H1 (cell line): ENCODE measurements at regions not wholly inside any gene's neighbourhood (a gene's known extent, or its start where the extent isn't known, plus 50 kb on each side); places are given as distances from the start of the nearest gene placed in this dataset.

Experiments
- CTCF ChIA-PET: fragments of 300-600 bp; sonication (Branson Sonifier 250); formaldehyde crosslinking; loops from one replicate; lab custom pipeline; 2021; ENCODE audit not compliant: partially characterized antibody; lab: Charles Lee
- POLR2A ChIA-PET: fragments of 300-600 bp; sonication (Branson Sonifier 250); formaldehyde crosslinking; loops from one replicate; lab custom pipeline; 2021; ENCODE audit warnings: inconsistent platforms; ENCODE audit not compliant: partially characterized antibody; lab: Charles Lee
- DNase-seq, 2 experiments: peaks; one replicate each; pipeline versions ENCODE4 v3.0.0 to v3.0.0-alpha.2; 2010 to 2022; ENCODE audit warnings: low spot score in 2 of 2, low read depth in 1 of 2, mixed read lengths in 1 of 2
- FAIRE-seq: peaks from 2 replicates; lab custom pipeline; 2011; peaks lifted over from hg19 to GRCh38; lab: Jason Lieb, UNC
- H2AFZ ChIP-seq: 2 replicates; pipeline ENCODE4 v1.8.1; 2012; ENCODE audit warnings: low read length, inconsistent platforms
- H2AK5ac ChIP-seq: 2 replicates; pipeline ENCODE4 v1.6.1; 2013; ENCODE audit warnings: low read depth, low read length
- H2BK120ac ChIP-seq: replicated peaks from 2 replicates; pipeline ENCODE3; 2013; ENCODE audit warnings: low read depth, low read length, inconsistent platforms
- H2BK12ac ChIP-seq: 2 replicates; pipeline ENCODE4 v1.6.1; 2013; ENCODE audit warnings: low read depth, low read length
- H2BK15ac ChIP-seq: 2 replicates; pipeline ENCODE4 v1.6.1; 2013; ENCODE audit warnings: low read length
- H2BK20ac ChIP-seq: 2 replicates; pipeline ENCODE4 v1.6.1; 2013; ENCODE audit warnings: low read length
- H2BK5ac ChIP-seq: 2 replicates; pipeline ENCODE4 v1.6.1; 2013; ENCODE audit warnings: low read depth, low read length
- H3K14ac ChIP-seq: 2 replicates; pipeline ENCODE4 v1.6.1; 2013; ENCODE audit warnings: inconsistent platforms; ENCODE audit not compliant: insufficient read length
- H3K18ac ChIP-seq: 2 replicates; pipeline ENCODE4 v1.6.1; 2013; ENCODE audit warnings: low read length; ENCODE audit errors: extremely low read depth
- H3K23ac ChIP-seq: 2 replicates; pipeline ENCODE4 v1.6.1; 2013; ENCODE audit warnings: inconsistent platforms; ENCODE audit not compliant: insufficient read length
- H3K23me2 ChIP-seq: 2 replicates; pipeline ENCODE4 v1.6.1; 2013; ENCODE audit warnings: low read depth, low read length
- H3K27ac ChIP-seq: 2 replicates; pipeline ENCODE4 v1.6.1; 2011; ENCODE audit warnings: low read depth, low read length, inconsistent platforms
- H3K27me3 ChIP-seq, 4 experiments: replicated peaks in 1 of 4; 1 replicate in 1 of 4; 2 replicates in 3 of 4; pipeline versions ENCODE4 v1.6.1 to v1.8.1; 2011 to 2013; ENCODE audit warnings: low read length in 3 of 4, mild to moderate bottlenecking in 3 of 4, inconsistent platforms in 2 of 4, mixed read lengths in 2 of 4, moderate library complexity in 1 of 4; ENCODE audit not compliant: control insufficient read depth in 3 of 4, insufficient read depth in 3 of 4; ENCODE audit errors: extremely low read depth in 1 of 4
- H3K36me3 ChIP-seq, 4 experiments: 2 replicates each; pipeline versions ENCODE4 v1.6.1 to v1.8.1; 2011 to 2013; ENCODE audit warnings: mild to moderate bottlenecking in 4 of 4, low read length in 3 of 4, moderate library complexity in 2 of 4, control low read depth in 1 of 4, inconsistent platforms in 1 of 4; ENCODE audit not compliant: insufficient read depth in 4 of 4, control insufficient read depth in 2 of 4
- H3K4ac ChIP-seq: replicated peaks from 2 replicates; pipeline ENCODE3; 2013; ENCODE audit warnings: low read length, low read depth, mixed read lengths, inconsistent platforms; ENCODE audit not compliant: insufficient read length
- H3K4me1 ChIP-seq, 4 experiments: replicated peaks in 1 of 4; 1 replicate in 1 of 4; 2 replicates in 3 of 4; pipeline versions ENCODE4 v1.6.1 to v1.8.1; 2011 to 2013; ENCODE audit warnings: low read length in 3 of 4, inconsistent platforms in 2 of 4, mixed read lengths in 1 of 4; ENCODE audit not compliant: insufficient read depth in 4 of 4, control insufficient read depth in 3 of 4
- H3K4me2 ChIP-seq, 2 experiments: 2 replicates each; pipeline versions ENCODE4 v1.6.1 to v1.8.1; 2011 to 2013; ENCODE audit warnings: low read depth in 2 of 2, low read length in 2 of 2, control low read depth in 1 of 2, inconsistent platforms in 1 of 2, mild to moderate bottlenecking in 1 of 2; ENCODE audit not compliant: insufficient read depth in 1 of 2
- H3K4me3 ChIP-seq, 4 experiments: fragments of 200-600, 300-600 bp in 1 of 4; sonication (generic), shearing (Covaris generic), sonication (Bioruptor Twin) in 1 of 4; 2 replicates each; pipeline versions ENCODE4 v1.5.1 to v1.8.1; 2011 to 2016; ENCODE audit warnings: low read length in 4 of 4, low read depth in 3 of 4, control low read depth in 2 of 4, inconsistent platforms in 2 of 4, mild to moderate bottlenecking in 2 of 4, mixed read lengths in 1 of 4, moderate library complexity in 1 of 4; ENCODE audit not compliant: insufficient read depth in 2 of 4; ENCODE audit errors: extremely low read depth in 1 of 4
- H3K56ac ChIP-seq: replicated peaks from 2 replicates; pipeline ENCODE3; 2013; ENCODE audit warnings: low read depth, mild to moderate bottlenecking, mixed read lengths, low read length, inconsistent platforms; ENCODE audit not compliant: insufficient read length
- H3K79me1 ChIP-seq: 2 replicates; pipeline ENCODE4 v1.6.1; 2013; ENCODE audit warnings: low read depth, low read length, control low read depth
- H3K79me2 ChIP-seq, 2 experiments: 2 replicates each; pipeline versions ENCODE4 v1.6.1 to v1.8.1; 2012 to 2013; ENCODE audit warnings: low read length in 2 of 2, mild to moderate bottlenecking in 2 of 2, inconsistent platforms in 1 of 2; ENCODE audit not compliant: insufficient read depth in 2 of 2, control insufficient read depth in 1 of 2
- H3K9ac ChIP-seq, 4 experiments: replicated peaks in 1 of 4; 1 replicate in 1 of 4; 2 replicates in 3 of 4; pipeline versions ENCODE4 v1.6.1 to v1.8.1; 2011 to 2013; ENCODE audit warnings: low read depth in 3 of 4, low read length in 3 of 4, control low read depth in 2 of 4, mild to moderate bottlenecking in 2 of 4, moderate library complexity in 2 of 4, inconsistent platforms in 1 of 4; ENCODE audit errors: extremely low read depth in 1 of 4
- H3K9me3 ChIP-seq, 2 experiments: 2 replicates each; pipeline versions ENCODE4 v1.6.1 to v1.8.1; 2012 to 2013; ENCODE audit warnings: mild to moderate bottlenecking in 2 of 2, moderate library complexity in 2 of 2, control low read depth in 1 of 2, inconsistent platforms in 1 of 2, low read depth in 1 of 2, low read length in 1 of 2, mixed read lengths in 1 of 2; ENCODE audit not compliant: insufficient read depth in 2 of 2
- H4K20me1 ChIP-seq, 2 experiments: replicated peaks in 1 of 2; 2 replicates each; pipeline versions ENCODE3 to v1.8.1; 2011 to 2013; ENCODE audit warnings: inconsistent platforms in 2 of 2, low read length in 2 of 2, mild to moderate bottlenecking in 1 of 2; ENCODE audit not compliant: insufficient read depth in 2 of 2, control insufficient read depth in 1 of 2
- H4K5ac ChIP-seq: 2 replicates; pipeline ENCODE4 v1.6.1; 2013; ENCODE audit warnings: low read length, low read depth, mixed read lengths, inconsistent platforms; ENCODE audit not compliant: insufficient read length
- H4K8ac ChIP-seq: 2 replicates; pipeline ENCODE4 v1.8.0; 2013; ENCODE audit warnings: mild to moderate bottlenecking, moderate library complexity, low read length, inconsistent platforms; ENCODE audit not compliant: insufficient read depth; ENCODE audit errors: extremely low read depth
- H4K91ac ChIP-seq: replicated peaks from 2 replicates; pipeline ENCODE3; 2013; ENCODE audit warnings: low read length, mixed read lengths, inconsistent platforms; ENCODE audit not compliant: insufficient read length
- CTBP2 ChIP-seq: IDR thresholded peaks from 2 replicates; pipeline ENCODE4 v1.7.0; 2011; ENCODE audit warnings: borderline replicate concordance, mild to moderate bottlenecking, moderate library complexity, mixed read lengths, low read length; ENCODE audit not compliant: insufficient read depth, insufficient read length
- EP300 ChIP-seq, 2 experiments: IDR thresholded peaks; 1 replicate in 1 of 2; 2 replicates in 1 of 2; pipeline ENCODE4 v1.6.1; 2011 to 2012; ENCODE audit warnings: low read depth in 2 of 2, low read length in 2 of 2, mild to moderate bottlenecking in 2 of 2, borderline replicate concordance in 1 of 2, inconsistent platforms in 1 of 2, moderate library complexity in 1 of 2
- JUND ChIP-seq: IDR thresholded peaks from 2 replicates; pipeline ENCODE4 v1.6.1; 2011; ENCODE audit warnings: mild to moderate bottlenecking, improper control_type of control experiment, low read length
- NRF1 ChIP-seq: IDR thresholded peaks from 2 replicates; pipeline ENCODE4 v1.6.1; 2011; ENCODE audit warnings: mild to moderate bottlenecking, low read depth, low read length, improper control_type of control experiment
- POLR2AphosphoS5 ChIP-seq: IDR thresholded peaks from 2 replicates; pipeline ENCODE4 v1.6.1; 2011; ENCODE audit warnings: low read depth, low read length
- RAD21 ChIP-seq, 2 experiments: IDR thresholded peaks in 1 of 2; conservative IDR thresholded peaks in 1 of 2; 2 replicates each; pipeline ENCODE4 v1.6.1; 2011; ENCODE audit warnings: low read depth in 2 of 2, low read length in 2 of 2, improper control_type of control experiment in 1 of 2, inconsistent platforms in 1 of 2, mild to moderate bottlenecking in 1 of 2, moderate library complexity in 1 of 2
- SP1 ChIP-seq: IDR thresholded peaks from 2 replicates; pipeline ENCODE4 v1.6.1; 2011; ENCODE audit warnings: low read depth, low read length
- SUZ12 ChIP-seq: fragments of 200-600 bp; sonication (generic); IDR thresholded peaks from 2 replicates; pipeline ENCODE4 v1.6.1; 2012; ENCODE audit warnings: mild to moderate bottlenecking, inconsistent platforms, low read length, moderate library complexity, mixed read lengths
- TEAD4 ChIP-seq: IDR thresholded peaks from 2 replicates; pipeline ENCODE4 v1.6.1; 2012; ENCODE audit warnings: low read depth, low read length, inconsistent platforms, mixed read lengths
- WGBS, 2 experiments: shearing (Covaris generic) in 1 of 2; methylation state at CpG; one replicate each; pipeline versions ENCODE4 v1.1.6 to v1.1.7; 2013 to 2015; ENCODE audit warnings: low lambda C conversion rate in 2 of 2, mixed read lengths in 2 of 2, inconsistent platforms in 1 of 2, low coverage in 1 of 2, missing lambda C conversion rate in 1 of 2; ENCODE audit not compliant: insufficient replicate concordance in 2 of 2, insufficient coverage in 1 of 2, insufficient read length in 1 of 2; ENCODE audit errors: extremely low coverage in 1 of 2, missing lambda C conversion rate in 1 of 2; 5-methylcytosine and 5-hydroxymethylcytosine counted together

DNA sequence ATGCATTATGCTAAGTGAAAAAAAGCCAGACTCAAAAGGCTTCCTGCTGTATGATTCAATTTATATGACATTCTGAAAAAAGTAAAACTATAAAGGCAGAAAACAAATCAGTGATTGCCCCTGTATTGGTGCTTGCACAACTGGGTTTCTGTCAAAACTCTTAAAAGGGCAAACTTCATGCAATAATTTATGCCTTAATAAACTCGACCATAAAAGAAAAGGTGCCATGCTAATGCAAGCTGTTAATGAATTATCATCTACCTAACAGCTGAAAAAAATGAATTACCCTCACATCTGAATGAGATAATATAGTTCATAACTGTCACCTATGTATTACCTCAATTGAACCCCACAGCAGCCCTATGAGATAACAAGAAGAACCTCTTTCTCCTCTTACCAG is 120.8 kb upstream of the ATP1A1 start:
- CTCF ChIA-PET: interaction anchor here (0.8 to 1.3 kb wide), 2 partner anchors 113 to 119 kb away, joined by 3 read pairs; no protein-coding TSS in a partner anchor

More for the DNA sequence above, 120.8 kb upstream of the ATP1A1 start:
- no peak overlapping the region for H3K4me3 ChIP-seq
- H4K20me1 ChIP-seq: no peaks in the 10 kb centered on the region
- no peak overlapping the region for H3K23ac ChIP-seq
- no peak overlapping the region for H3K56ac ChIP-seq
- DNase-seq: no peak
- H2BK5ac ChIP-seq: no peak overlapping the region
- no peak overlapping the region for H2AFZ ChIP-seq
- peaks cover 0 to 5% (median 0%) of the 10 kb centered on the region in 4 experiments; a peak in 1 of 7 replicates for H3K4me1 ChIP-seq
- no peak overlapping the region for H2BK12ac ChIP-seq
- H3K23me2 ChIP-seq: no peaks in the 10 kb centered on the region
- H2BK120ac ChIP-seq: no peak overlapping the region
- no peaks in the 10 kb centered on the region for H3K9me3 ChIP-seq
- no peak overlapping the region for H2AK5ac ChIP-seq
- no peaks in the 10 kb centered on the region for H3K79me2 ChIP-seq
- H3K4ac ChIP-seq: no peak overlapping the region
- H3K36me3 ChIP-seq: no peaks in the 10 kb centered on the region
- FAIRE-seq: no peak
- no peak overlapping the region for H3K18ac ChIP-seq
- H3K4me2 ChIP-seq: no peak overlapping the region
- H2BK20ac ChIP-seq: no peak overlapping the region
- no peaks in the 10 kb centered on the region for H3K79me1 ChIP-seq
- TF ChIP-seq POLR2AphosphoS5: no peak
- TF ChIP-seq SUZ12: no peak
- TF ChIP-seq CTBP2: no peak
- no peak for TF ChIP-seq TEAD4
- no peak for TF ChIP-seq EP300 (IDR thresholded peaks at IDR 0.05; ENCODE audit: borderline replicate concordance in 1 of 2, low read depth in 2 of 2, low read length in 2 of 2)
- no peak for TF ChIP-seq JUND
- no peak for TF ChIP-seq SP1
- TF ChIP-seq NRF1: no peak
- TF ChIP-seq RAD21 (IDR thresholded peaks at IDR 0.05 in 1 of 2, conservative IDR thresholded peaks at IDR 0.05 in 1 of 2; ENCODE audit: low read depth in 2 of 2, low read length in 2 of 2): no peak
- POLR2A ChIA-PET: no interaction called here
- H4K5ac ChIP-seq: no peak overlapping the region
- no peak overlapping the region for H3K14ac ChIP-seq
- H3K27me3 ChIP-seq: no peaks in the 10 kb centered on the region
- H4K91ac ChIP-seq: no peak overlapping the region
- no peak overlapping the region for H4K8ac ChIP-seq
- WGBS, 2 experiments: 88% methylated on average over 1 of the region's 1 CpG; no CpG with 5 or more reads in 1 of the 2 experiments
- no peak overlapping the region for H3K9ac ChIP-seq
- no peak overlapping the region for H3K27ac ChIP-seq
- H2BK15ac ChIP-seq: no peak overlapping the region
